ENCODE measurements at regions not wholly inside any gene's neighbourhood (a gene's known extent, or its start where the extent isn't known, plus 50 kb on each side); places are given as distances from the start of the nearest gene placed in this dataset.

DNA sequence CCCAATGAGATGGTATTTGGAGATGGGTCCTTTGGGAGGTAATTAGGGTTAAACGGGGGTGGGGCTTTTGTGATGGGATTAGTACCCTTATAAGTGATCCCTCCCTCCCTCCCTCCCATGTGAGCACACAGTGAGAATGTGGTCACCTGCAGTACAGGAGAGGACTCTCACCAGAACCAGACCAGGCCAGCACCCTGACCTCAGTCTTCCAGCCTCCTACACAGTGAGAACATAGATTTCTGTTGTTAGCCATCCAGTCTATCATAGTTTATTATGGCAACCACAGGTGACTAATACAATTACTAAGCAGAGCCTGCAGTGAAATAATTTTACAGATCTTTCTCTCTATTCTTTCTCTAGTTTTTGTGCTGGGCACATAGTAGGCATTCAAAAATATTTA, 137.7 kb upstream of the PKDCC start:
- WGBS (ENCODE audit: insufficient coverage) = no CpG with 5 or more reads among the region's 1 CpG
- H4K20me1 ChIP-seq (ENCODE audit: insufficient read depth, low read length) = no peaks in the 10 kb centered on the region
- H3K9me3 ChIP-seq (replicated peaks in 1 of 2; ENCODE audit: control insufficient read depth in 1 of 2, insufficient read depth in 1 of 2, low read length in 2 of 2) = no peaks in the 10 kb centered on the region
- no peaks in the 10 kb centered on the region for H3K79me2 ChIP-seq (ENCODE audit: insufficient read depth, low read length)
- peaks cover 0 to 4% (median 0%) of the 10 kb centered on the region in 7 donors for H3K9me3 Mint-ChIP-seq
- intact Hi-C loops (cut with micrococcal nuclease) = no loop called here
- no peak overlapping the region for H3K4me3 ChIP-seq (replicated peaks in 1 of 3; ENCODE audit: low read depth in 2 of 3, low read length in 3 of 3)
- no peaks in the 10 kb centered on the region for H3K36me3 ChIP-seq (replicated peaks in 1 of 2; ENCODE audit: control insufficient read depth in 1 of 2, insufficient read depth in 2 of 2, low read length in 2 of 2)
- H3K4me1 Mint-ChIP-seq = peaks cover 5% of the 10 kb centered on the region
- H3K36me3 Mint-ChIP-seq = no peaks in the 10 kb centered on the region
- H3K4me1 ChIP-seq (ENCODE audit: control insufficient read depth in 1 of 2, insufficient read depth in 2 of 2, low read length in 2 of 2) = no peaks in the 10 kb centered on the region
- H3K27me3 ChIP-seq (ENCODE audit: control insufficient read depth in 2 of 2, insufficient read depth in 2 of 2, low read length in 2 of 2) = no peaks in the 10 kb centered on the region
- H3K9ac ChIP-seq (ENCODE audit: insufficient read depth, low read length, poor library complexity, severe bottlenecking) = no peak overlapping the region
- H3K27ac Mint-ChIP-seq = no peak overlapping the region
- DNase-seq = no peak
- H3K27me3 Mint-ChIP-seq (ENCODE audit: low read depth in 3 of 3) = peaks cover 0 to 10% (median 4%) of the 10 kb centered on the region in 3 donors
- no peak overlapping the region for H3K27ac ChIP-seq (ENCODE audit: low read depth in 1 of 2, low read length in 2 of 2)
- no peak for TF ChIP-seq CTCF (IDR thresholded peaks at IDR 0.05)
- no peak overlapping the region for H3K4me3 Mint-ChIP-seq
- no peak overlapping the region for H2AFZ ChIP-seq (ENCODE audit: insufficient read depth, low read depth, low read length, poor library complexity, severe bottlenecking)
- H3K4me2 ChIP-seq (replicated peaks; ENCODE audit: extremely low read depth, low read length, poor library complexity, severe bottlenecking) = no peak overlapping the region

DNA sequence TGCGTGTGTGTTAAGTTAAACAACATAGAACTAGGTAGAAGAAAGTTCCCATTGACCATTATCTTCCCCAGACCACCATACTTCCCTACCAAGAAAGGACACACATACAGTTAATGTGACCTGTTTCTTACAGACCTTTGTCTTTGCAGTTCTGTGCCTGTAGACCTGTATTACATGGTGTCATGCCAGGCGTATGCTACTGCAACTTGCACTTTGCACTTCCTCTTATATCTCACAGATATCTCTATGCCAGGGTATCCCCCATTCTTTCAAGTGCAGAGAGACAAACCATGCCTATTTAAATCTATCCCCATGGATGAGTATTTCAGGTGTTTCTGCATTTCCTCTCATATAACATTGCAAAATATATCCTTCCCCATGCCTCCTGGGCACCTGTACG, 136.8 kb upstream of the PKDCC start:
- 68% methylated on average over 2 of the region's 3 CpGs for WGBS (ENCODE audit: insufficient coverage)
- Mint-ChIP-seq H3K36me3 (no peaks in the 10 kb centered on the region), H3K27me3 (ENCODE audit: low read depth in 3 of 3) (peaks cover 0 to 7% (median 4%) of the 10 kb centered on the region in 3 donors), H3K4me3 (no peak overlapping the region), H3K27ac (no peak overlapping the region), H3K4me1 (peaks cover 5% of the 10 kb centered on the region), H3K9me3 (peaks cover 0 to 4% (median 0%) of the 10 kb centered on the region in 7 donors)
- TF ChIP-seq CTCF (IDR thresholded peaks at IDR 0.05) = no peak
- DNase-seq = no peak
- H3K9ac ChIP-seq (ENCODE audit: insufficient read depth, low read length, poor library complexity, severe bottlenecking) = no peak overlapping the region
- H3K27me3 ChIP-seq (ENCODE audit: control insufficient read depth in 2 of 2, insufficient read depth in 2 of 2, low read length in 2 of 2) = no peaks in the 10 kb centered on the region
- no peaks in the 10 kb centered on the region for H3K4me1 ChIP-seq (ENCODE audit: control insufficient read depth in 1 of 2, insufficient read depth in 2 of 2, low read length in 2 of 2)
- H3K27ac ChIP-seq (ENCODE audit: low read depth in 1 of 2, low read length in 2 of 2) = no peak overlapping the region
- no peaks in the 10 kb centered on the region for H4K20me1 ChIP-seq (ENCODE audit: insufficient read depth, low read length)
- H2AFZ ChIP-seq (ENCODE audit: insufficient read depth, low read depth, low read length, poor library complexity, severe bottlenecking) = no peak overlapping the region
- H3K9me3 ChIP-seq (replicated peaks in 1 of 2; ENCODE audit: control insufficient read depth in 1 of 2, insufficient read depth in 1 of 2, low read length in 2 of 2) = no peaks in the 10 kb centered on the region
- H3K4me2 ChIP-seq (replicated peaks; ENCODE audit: extremely low read depth, low read length, poor library complexity, severe bottlenecking) = no peak overlapping the region
- no peak overlapping the region for H3K4me3 ChIP-seq (replicated peaks in 1 of 3; ENCODE audit: low read depth in 2 of 3, low read length in 3 of 3)
- H3K79me2 ChIP-seq (ENCODE audit: insufficient read depth, low read length) = no peaks in the 10 kb centered on the region
- H3K36me3 ChIP-seq (replicated peaks in 1 of 2; ENCODE audit: control insufficient read depth in 1 of 2, insufficient read depth in 2 of 2, low read length in 2 of 2) = no peaks in the 10 kb centered on the region
- intact Hi-C loops (cut with micrococcal nuclease) = no loop called here
